AG04449 (cell line): ENCODE measurements at regions not wholly inside any gene's neighbourhood (a gene's known extent, or its start where the extent isn't known, plus 50 kb on each side); places are given as distances from the start of the nearest gene placed in this dataset.

Source experiments
- CTCF ChIA-PET: fragments of 350-600 bp; formaldehyde crosslinking; extraction: SDS; loops from one replicate; lab custom pipeline; 2021; ENCODE audit warnings: antibody characterized with exemption; lab: Yijun Ruan, JAX
- POLR2A ChIA-PET: fragments of 400-600, 350-600 bp; formaldehyde crosslinking; extraction: SDS; loops from one replicate; lab custom pipeline; 2020; ENCODE audit warnings: antibody characterized with exemption, inconsistent platforms; lab: Yijun Ruan, JAX
- DNase-seq: peaks from one replicate; pipeline ENCODE4 v3.0.0-alpha.2; 2010; ENCODE audit warnings: low read depth, low spot score
- H3K4me3 ChIP-seq: 2 replicates; pipeline ENCODE4 v1.5.1; 2011; ENCODE audit warnings: low read depth, mild to moderate bottlenecking, control low read depth, low read length
- CTCF ChIP-seq: IDR thresholded peaks from one replicate; pipeline ENCODE4 v1.5.1; 2011; ENCODE audit warnings: mild to moderate bottlenecking, moderate library complexity, low read length, control low read depth, inconsistent platforms; ENCODE audit not compliant: insufficient read depth; ENCODE audit errors: missing control alignments

- H3K4me3 ChIP-seq, result no peak overlapping the region
- CTCF ChIA-PET, result no interaction called here
These were observed 71.2 kb upstream of the AFF3 start for GRCh38 chr2:100213595-100213994.

GRCh38 chr2:100212850-100213249 is 70.5 kb upstream of the AFF3 start:
- ChIA-PET CTCF (interaction anchor here (1.0 kb wide), 1 partner anchor 22 kb away, joined by 3 read pairs; no protein-coding TSS in a partner anchor), POLR2A (no interaction called here)
- TF ChIP-seq CTCF, result no peak
- DNase-seq, result no peak
- H3K4me3 ChIP-seq, result no peak overlapping the region

More at GRCh38 chr2:100213595-100213994, 71.2 kb upstream of the AFF3 start:
- POLR2A ChIA-PET, result no interaction called here
- TF ChIP-seq CTCF, result no peak
- DNase-seq, result no peak

- H3K4me3 ChIP-seq, result no peak overlapping the region
- ChIA-PET CTCF (interaction anchor here (0.9 to 1.5 kb wide), 2 partner anchors 392 to 651 kb away, joined by 3 to 5 read pairs; no protein-coding TSS in a partner anchor), POLR2A (no interaction called here)
- TF ChIP-seq CTCF, result no peak
- no peak for DNase-seq
These were observed 69.1 kb upstream of the AFF3 start for GRCh38 chr2:100211521-100211920.

GRCh38 chr2:100208141-100208770 is 65.9 kb upstream of the AFF3 start:
- CTCF ChIA-PET, result interaction anchor here (0.6 to 1.6 kb wide), 8 partner anchors 9 to 647 kb away, joined by 3 to 4 read pairs (median 4); no protein-coding TSS in a partner anchor
- TF ChIP-seq CTCF, result peak; percentile 30
- no peak for DNase-seq
- H3K4me3 ChIP-seq, result no peak overlapping the region
- POLR2A ChIA-PET, result no interaction called here

- no peak for DNase-seq
- TF ChIP-seq CTCF, result no peak
- no peak overlapping the region for H3K4me3 ChIP-seq
- ChIA-PET POLR2A (no interaction called here), CTCF (interaction anchor here (0.6 to 1.6 kb wide), 4 partner anchors 13 to 481 kb away, joined by 3 to 4 read pairs (median 4); no protein-coding TSS in a partner anchor)
These were observed 65.1 kb upstream of the AFF3 start for GRCh38 chr2:100207411-100207885.

GRCh38 chr2:100206731-100207255 is 64.4 kb upstream of the AFF3 start:
- TF ChIP-seq CTCF, result no peak
- ChIA-PET POLR2A (no interaction called here), CTCF (interaction anchor here (1.3 to 1.4 kb wide), 2 partner anchors 14 to 480 kb away, joined by 4 read pairs; no protein-coding TSS in a partner anchor)
- no peak overlapping the region for H3K4me3 ChIP-seq
- no peak for DNase-seq
